ENCODE measurements at regions not wholly inside any gene's neighbourhood (a gene's known extent, or its start where the extent isn't known, plus 50 kb on each side); places are given as distances from the start of the nearest gene placed in this dataset.

GRCh38 chr2:22894761-22895160 is 490.2 kb upstream of the KLHL29 start:
- DNase-seq: peak; percentile 8 to 29 (median 25)

DNA sequence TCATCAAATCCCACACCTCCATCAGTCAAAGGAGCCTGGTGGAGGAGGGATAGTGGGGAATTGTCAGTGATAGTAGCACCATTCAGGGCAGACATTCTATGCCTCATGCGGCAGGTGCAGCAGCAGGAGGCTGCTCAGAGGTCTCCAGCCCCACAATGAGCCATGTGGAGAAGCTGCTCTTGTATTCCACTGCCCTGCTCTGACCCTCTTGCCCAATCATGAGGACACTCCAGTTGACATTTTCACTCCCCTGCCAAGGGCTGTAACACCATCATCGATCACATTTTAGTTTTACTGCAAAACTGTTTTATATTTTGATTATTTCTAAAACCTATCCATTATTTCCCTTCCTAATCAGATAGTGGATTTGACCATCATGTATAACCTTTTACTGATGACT is 487.6 kb upstream of the KLHL29 start:
- no peak for DNase-seq

GRCh38 chr2:22900674-22901073 is 484.3 kb upstream of the KLHL29 start:
- DNase-seq: no peak

- DNase-seq: no peak
Observed at GRCh38 chr2:22901471-22902179, 483.4 kb upstream of the KLHL29 start.

DNA sequence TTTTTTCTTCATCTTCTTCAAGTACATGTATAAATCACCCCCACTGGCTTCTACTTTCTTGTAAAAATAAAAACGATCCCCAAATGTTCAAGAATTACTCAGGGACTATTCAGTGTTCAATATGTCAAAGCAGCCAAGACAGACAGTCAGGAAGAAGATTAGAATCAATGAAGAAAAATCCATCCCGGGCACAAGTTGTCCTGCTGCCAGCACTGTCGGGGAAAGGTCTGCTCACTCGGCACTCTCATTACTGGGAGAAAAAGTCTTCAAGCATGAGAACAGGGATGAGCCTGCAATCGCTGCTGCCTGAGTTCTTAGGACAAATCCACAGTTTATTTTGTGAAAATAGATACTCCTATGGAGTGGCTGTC is 482.8 kb upstream of the KLHL29 start:
- DNase-seq: no peak

DNA sequence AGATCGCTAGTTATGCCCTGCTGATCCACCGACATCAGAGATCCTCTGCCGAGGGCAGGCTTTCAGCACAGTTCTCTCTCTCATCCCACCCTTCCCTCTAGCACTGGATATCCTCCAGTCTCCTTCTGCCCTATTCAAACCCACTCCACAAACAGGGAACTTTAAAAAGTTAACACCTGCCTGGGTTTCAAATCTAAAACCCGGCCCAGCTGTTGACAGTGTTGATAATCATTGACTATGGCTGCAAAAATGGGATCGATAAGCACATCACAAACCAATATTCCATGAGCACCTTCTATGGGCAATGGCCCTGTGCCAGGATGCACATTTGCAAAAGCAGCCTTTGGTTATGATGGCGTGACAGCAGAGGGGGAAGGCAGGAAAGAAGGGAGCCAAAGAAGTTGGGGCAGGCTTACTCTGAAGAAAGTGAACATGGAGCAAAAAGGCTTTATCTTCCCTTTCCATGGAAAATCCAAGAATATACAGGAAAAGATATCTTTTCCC is 482.3 kb upstream of the KLHL29 start:
- no peak for DNase-seq

DNA sequence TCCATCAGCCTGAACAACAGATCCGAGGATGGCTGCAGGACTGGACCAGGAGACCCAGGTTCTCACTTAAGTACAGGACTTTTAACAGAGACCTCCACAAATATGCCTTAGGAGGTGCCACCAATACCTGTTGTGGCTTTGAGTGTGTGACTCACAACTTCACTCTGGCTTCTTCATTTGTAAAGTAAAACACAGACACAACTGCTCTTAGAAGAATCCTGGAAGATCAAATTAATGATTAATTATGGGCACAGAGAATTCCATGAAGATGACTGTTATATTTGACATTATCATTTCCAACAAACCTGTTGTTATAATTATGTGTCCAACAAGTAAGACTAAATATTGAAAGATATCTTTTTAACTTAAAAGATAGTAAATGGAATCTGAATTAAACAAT is 481.4 kb upstream of the KLHL29 start:
- no peak for DNase-seq

DNA sequence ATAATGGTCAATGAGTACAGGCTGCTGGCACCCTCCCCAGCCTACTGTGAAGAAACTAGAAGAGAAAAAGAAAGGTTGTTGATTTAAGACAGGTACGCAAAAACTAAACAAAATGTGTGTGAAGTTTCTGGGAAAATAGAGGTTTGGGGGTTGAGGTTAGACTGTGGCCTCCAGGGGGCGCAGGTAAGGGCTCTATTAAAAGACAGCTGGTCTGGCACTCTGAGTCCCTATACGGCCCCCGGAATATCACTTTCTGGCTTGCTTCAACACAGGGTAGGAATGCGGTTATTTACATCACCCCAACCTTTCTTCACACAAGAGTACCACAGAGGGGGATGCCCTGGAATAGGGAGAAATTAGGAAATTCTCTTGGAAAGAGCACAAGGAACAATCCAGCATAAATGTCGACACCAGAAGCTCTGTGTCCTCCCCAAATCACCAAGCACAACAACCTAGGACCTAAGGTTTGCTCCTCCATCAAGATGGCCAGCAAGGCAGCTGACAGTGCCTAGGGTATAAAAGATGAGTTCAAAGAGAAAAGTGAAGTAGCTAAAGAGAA is 480.8 kb upstream of the KLHL29 start:
- peak in 2 of 3 donors; percentile 14 to 32 for DNase-seq

DNA sequence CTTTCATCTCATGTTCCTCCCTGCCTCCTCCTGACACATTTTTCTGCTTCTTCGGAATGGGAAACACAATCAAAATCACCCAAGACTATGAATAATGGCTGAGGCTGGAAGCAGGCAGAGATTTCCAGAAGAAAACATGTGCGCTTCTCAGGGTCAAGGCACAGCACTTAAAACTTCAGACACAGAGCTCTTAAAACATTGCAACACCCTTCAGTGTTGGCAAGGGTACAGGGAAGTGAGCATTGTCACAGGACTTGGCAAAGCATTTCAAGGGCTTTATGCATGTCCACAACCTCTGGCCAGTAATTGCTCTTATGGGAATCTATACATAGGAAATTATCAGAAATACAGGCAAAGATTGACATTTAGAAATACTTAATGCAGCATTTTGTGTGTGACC is 477.6 kb upstream of the KLHL29 start:
- DNase-seq: peak in 1 of 3 donors; percentile 14

- DNase-seq: no peak
Observed at GRCh38 chr2:22912398-22912797, 472.6 kb upstream of the KLHL29 start.

DNA sequence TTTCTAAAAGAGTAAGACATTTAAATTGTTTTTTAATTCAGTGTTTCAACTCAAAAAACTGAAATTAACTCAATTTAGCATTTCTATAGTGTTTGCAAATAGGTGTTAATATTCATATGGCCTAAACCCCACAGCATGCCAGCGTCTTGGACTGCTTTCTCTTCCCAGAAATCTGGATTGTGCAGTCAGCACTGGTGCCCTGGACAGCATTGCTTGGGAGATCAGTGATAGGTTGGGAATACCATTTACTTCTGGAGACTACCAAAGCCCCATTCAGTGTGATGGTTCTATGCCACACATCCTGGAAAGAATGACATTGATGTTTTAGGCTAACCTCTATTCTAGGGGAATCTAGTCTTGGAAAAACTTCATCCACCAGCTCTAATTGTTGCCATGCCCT is 455.0 kb upstream of the KLHL29 start:
- DNase-seq: no peak

- DNase-seq: no peak
Observed at GRCh38 chr2:22930781-22931180, 454.2 kb upstream of the KLHL29 start.

DNA sequence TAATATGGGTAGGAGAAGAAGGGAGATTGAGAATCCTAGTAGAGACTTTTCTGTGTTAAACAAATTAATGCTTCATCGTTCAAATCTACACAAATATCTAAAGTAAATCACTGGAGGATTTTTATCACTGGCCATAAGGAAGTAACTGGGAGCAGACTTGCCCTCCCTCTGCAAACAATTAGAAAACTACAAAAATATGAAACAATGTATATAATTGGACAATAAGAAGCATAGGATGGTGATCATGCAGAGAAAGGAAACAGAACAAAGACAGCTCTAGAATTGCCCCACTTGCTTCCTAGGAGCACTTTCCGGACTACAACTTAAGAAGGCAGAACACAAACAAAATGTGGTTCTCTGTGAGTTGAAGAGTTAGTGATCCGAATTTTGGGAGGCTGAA is 452.7 kb upstream of the KLHL29 start:
- no peak for DNase-seq

GRCh38 chr2:22934747-22935146 is 450.2 kb upstream of the KLHL29 start:
- no peak for DNase-seq

GRCh38 chr2:22942441-22942840 is 442.5 kb upstream of the KLHL29 start:
- no peak for DNase-seq

DNA sequence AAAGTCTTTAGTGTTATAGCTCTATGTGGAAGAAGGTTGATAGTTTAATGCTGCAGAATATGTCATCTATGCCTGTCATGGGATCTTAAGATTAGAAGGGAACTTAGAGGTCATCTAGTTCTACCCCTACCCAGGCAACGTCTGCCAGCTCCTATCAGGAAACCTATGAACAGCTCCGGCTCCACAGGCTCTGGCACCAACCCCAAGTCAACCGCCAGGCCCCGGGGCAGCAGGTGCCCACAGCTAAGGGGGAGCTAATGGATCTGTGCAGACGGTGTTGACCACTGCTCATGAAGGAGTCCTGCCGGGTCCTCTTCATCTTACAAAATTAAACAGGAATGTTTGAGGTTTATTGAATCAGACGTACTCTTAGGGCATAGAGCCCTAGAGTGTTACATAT is 440.8 kb upstream of the KLHL29 start:
- no peak for DNase-seq

DNA sequence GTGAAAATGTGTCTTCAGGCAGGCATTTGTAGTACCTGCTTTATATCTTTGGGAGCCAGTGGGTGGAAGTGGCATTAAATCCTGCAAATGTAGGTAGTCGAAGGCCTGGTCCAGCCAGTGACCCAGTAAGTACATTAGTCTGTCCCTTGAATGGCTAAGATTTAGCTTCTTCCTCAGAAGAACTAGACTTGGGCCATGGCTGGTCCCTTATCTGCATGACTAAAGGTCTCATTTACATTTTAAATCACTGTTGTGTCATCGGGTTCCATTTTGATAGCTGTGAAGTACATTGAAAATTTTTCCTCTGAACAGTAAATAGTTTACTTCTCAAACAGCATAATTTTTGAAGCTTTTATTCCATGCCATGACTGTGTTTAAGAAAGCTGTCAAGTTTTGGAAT is 438.4 kb upstream of the KLHL29 start:
- DNase-seq: no peak

DNA sequence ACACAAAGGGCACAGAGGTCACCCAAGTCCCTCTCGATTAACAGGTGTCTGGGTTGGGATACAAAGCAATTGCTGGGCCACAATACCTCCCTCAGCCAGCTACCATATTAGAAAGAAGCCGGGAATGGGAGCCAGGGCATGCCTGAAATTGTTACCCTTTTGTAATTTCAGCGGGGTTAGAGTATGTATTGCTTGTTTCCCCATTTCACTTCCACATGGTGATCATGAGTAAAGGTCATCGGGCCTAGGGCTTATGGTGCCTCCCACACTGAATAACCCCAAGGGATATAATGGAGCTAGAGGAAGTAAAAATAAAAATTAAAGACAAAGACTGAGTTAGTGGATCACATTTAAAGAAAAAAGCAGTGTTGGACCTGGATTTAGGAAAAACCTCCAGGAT is 437.2 kb upstream of the KLHL29 start:
- DNase-seq: no peak

- peak; percentile 11 to 62 (median 26) for DNase-seq
Observed at GRCh38 chr2:22950431-22950830, 434.5 kb upstream of the KLHL29 start.

GRCh38 chr2:22952656-22953225 is 432.2 kb upstream of the KLHL29 start:
- peak in 2 of 3 donors; percentile 30 to 66 for DNase-seq

- DNase-seq: no peak
Observed at GRCh38 chr2:22957446-22957845, 427.5 kb upstream of the KLHL29 start.

- DNase-seq: peak in 1 of 3 donors; percentile 10
Observed at GRCh38 chr2:22958308-22958707, 426.7 kb upstream of the KLHL29 start.

DNA sequence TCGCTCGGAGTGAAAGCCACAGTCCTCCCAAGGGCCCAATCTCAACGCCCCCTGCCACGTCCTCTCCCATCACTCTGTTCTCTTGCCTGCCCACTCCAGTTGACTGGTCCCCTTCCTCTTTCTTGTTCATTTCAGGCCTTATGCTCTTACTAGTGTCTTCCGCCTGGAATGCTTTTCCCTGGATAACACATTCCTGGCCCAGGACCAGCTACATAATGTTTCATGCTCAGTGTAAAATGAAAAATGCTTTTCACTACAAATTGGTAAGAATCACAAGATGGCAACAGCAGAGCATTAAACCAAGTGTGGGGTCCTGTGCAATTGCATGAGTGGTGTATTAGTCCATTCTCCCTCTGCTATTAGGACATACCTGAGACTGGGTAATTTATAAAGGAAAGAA is 417.2 kb upstream of the KLHL29 start:
- DNase-seq: peak in 2 of 3 donors; percentile 34 to 75

Data from muscle of back (tissue), 3 donors.